Activated CD4-positive, alpha-beta T cell treated with anti-CD3 and anti-CD28 coated beads, Interleukin-2, amount 50 U/mL, for 24 hours (primary cell): ENCODE measurements at regions not wholly inside any gene's neighbourhood (a gene's known extent, or its start where the extent isn't known, plus 50 kb on each side); places are given as distances from the start of the nearest gene placed in this dataset.
"Not testable (repeated sequence)": the region's sequence is repeated elsewhere in the genome, so short reads cannot be mapped to it uniquely, and the experiment has no call there.

ENCODE experiments used
- DNase-seq, 2 donors: peaks; one replicate each; pipeline ENCODE4 v3.0.0-alpha.2; 2020; ENCODE audit warnings: low read depth in 1 of 2, low spot score in 1 of 2

DNA sequence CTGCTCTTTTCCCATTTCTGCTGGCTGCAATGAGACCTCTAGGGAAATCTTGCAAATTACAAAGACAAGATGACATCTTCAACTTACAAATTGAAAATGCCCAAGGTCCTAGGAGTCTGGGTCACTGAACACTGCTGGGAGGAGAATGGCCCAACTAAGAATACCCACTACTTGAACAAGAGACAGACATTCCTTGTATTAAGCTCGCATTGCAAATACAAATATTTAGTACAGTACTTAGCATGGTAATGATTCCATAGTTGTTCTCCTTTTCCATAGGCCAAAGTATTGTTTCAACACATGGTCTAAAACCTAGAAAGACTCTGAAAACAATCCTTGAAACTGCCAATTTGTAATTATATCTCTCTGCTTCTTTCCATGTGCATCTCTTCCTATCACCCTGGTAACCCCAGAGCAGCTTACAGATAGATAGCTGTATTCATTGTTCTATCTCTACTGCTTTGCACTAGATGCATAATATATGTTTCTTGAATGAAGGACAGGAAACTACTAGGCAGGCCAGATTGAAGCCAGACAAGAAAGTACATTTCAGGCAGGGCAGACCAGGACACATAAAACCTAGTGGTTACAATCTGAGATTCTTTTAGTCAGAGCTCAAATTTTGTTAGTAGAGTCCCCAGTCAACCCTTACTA, 1545.7 kb upstream of the TENM4 start:
- no peak for DNase-seq

DNA sequence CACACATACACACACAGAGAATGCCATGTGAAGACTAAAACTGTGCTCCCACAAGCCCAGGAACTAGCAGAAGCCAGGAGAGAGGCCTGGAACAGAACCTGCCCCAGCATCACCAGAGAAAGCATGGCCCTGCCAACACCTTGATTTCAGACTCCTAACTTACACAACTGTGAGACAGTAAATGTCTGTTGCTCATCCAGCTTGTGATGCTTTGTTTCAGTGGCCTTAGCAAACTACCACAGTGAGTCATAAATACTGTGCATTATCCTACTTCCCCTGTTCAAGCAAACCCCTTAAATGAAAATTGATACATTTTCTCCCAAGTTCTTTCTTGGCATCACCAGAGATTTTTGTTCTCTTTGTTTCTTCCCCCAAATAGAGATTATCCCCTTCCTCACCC, 1539.4 kb upstream of the TENM4 start:
- no peak for DNase-seq

DNA sequence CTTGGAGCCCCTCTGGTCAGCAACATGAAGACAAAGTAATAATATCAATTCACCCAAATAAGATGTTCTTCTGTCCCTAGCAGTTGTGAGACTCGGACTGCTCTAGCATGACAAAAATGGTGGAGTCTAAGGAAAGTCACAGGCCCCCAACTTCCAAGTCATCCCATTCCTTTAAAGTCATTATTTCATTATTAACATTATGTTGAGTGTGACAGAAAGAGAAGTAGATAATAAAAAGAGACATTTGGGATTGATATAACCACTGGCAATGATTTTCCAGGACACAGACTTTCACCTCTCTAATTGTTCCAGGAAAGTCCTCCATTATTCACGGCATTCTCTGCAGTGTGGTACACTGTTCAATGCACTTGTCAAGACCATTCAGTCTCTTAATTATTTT, 1533.0 kb upstream of the TENM4 start:
- no peak for DNase-seq

DNA sequence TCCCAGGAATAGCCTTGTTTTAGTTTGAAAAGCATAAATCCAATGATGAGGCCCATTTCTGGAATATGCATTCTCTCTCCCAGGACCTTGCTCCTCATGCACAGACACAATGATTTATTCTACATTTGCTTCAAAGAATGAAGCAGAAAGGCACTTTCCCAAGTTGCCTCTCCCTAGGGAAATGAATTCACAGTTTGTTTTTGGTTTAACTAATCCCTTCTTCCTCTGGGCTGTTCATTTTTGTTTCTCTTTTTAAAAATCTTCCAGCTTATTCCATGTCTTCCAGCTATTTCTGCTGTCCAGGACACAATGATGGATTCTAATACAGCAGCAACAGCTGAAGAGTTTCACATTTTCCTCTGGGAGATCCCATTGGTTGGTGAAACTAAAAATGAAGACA, 1529.2 kb upstream of the TENM4 start:
- no peak for DNase-seq

DNA sequence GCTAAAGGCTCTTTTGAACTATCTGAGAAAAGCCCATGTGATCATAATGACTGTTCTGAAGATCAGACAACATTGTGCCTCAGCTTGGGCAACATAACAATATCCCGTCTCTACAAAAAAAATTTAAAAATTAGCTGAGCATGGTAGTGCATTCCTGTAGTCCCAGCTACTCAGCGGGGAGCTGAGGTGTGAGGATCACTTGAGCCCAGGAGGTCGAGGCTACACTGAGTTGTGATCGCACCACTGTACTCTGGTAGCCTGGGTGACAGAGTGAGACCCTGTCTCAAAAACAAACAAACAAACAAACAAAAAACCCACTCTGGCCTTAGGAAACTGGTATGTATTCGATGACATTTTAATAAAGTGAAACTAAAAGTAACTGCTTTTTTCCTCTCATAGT, 1526.8 kb upstream of the TENM4 start:
- DNase-seq = no peak

DNA sequence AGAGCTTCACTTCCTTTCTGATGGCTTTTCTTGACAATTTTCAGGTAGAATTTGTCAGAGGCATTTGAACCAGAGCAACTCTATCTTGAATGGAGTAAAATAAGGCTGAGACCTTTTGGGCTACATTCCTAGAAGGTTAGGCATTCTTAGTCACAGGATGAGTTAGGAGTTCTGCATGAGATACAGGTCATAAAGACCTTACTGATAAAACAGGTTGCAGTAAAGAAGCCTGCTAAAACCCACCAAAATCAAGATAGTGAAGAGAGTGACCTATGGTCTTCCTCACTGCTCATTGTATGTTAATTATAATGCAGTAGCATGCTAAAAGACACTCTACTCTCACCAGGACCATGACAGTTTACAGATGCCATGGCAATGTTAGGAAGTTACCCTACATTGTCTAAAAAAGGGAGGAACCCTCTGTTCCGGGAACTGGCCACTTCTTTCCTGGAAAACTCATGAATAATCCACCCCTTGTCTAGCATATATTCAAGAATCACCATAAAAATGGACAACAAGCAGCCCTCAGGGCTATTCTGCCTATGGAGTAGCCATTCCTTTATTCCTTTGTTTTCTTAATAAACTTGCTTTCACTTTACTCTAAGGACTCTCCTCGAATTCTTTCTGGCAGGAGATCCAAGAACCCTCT, 1519.7 kb upstream of the TENM4 start:
- DNase-seq = no peak

DNA sequence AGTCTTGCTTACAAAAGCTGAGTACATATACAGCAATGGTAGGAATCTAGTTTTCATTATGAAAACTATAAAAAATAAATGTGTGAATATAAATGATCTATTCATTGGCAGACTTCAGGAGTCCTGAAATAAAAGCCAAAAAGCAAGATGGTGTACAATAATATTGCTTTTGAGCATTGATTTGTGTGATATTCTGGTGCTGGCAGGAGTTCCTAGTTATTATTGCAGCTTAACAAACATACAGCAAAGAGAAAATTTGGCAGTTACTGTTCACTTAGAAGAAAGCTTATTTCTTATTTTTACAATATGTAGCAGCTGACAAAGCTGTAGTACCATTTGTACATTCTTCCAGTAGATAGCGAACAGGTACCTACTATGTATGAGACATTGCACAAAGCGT, 1518.9 kb upstream of the TENM4 start:
- DNase-seq = no peak

DNA sequence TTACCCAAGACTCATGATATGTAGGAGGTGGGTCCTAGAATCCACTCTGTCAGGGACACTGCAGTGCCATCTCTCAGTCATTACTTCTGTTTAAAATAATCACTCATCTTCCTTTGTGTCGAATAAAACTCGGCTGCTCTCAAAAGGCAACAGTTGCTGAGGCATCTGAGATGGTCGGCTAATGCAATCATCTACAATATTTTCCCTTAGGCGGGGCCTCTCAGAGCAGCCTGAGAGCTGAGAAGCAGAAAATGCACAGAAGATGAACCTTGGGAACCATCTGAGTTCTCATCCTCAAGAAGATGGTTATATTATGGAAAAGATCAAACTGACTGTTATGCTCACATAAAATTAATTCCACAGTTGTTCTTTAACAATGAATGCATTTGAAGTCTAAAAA, 1518.2 kb upstream of the TENM4 start:
- no peak for DNase-seq

DNA sequence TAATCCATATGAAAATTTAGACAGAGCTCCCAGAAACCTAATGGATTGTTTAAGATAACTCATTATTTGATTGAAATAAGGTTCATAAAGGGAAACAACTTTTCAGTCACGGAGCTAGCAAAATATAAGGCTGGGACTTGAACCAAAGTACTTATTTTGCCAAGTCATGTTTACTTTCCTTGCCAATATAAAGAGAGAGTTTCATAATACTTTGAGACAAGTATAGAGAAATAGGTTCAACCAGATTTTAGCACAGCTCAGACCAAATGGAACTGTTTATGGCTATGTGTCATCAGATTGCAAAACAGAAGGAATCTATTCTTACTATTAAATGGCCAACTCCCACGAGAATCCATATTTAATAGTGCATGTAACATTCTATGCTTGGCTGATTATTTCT, 1517.5 kb upstream of the TENM4 start:
- no peak for DNase-seq

DNA sequence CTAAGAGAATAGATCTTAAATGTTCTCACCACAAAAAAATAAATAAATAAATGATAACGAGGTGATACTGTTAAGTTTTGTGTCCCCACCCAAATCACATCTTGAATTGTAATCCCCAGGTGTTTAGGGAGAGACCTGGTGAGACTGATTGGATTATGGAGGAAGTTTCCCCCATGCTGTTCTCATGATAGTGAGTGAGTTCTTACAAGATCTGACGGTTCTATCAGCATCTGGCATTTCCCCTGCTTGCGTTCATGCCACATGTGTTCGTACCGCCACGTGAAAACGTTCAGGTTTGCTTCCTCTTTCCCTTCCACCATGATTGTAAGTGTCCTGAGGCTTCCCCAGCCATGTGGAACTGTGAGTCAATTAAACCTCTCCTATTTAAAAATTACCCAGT, 1514.8 kb upstream of the TENM4 start:
- DNase-seq = no peak

DNA sequence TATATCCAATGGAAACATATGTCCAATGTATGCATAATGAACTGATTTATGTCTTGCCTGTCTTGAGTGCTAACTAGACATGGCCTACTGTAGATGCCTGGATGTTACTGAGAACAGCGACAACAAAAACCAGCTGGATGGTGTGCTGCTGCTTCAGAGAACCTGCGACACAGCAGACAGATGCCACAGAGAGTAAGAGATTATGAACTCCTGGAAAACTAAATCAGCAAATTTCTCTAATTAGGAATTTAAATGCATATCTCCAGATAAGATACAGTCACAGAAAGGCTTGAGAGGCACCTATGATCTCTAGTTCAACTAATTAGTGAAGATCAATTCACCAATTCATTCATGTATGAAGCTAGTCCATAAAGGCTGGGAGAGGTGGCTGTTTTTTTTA, 1508.0 kb upstream of the TENM4 start:
- DNase-seq = no peak

DNA sequence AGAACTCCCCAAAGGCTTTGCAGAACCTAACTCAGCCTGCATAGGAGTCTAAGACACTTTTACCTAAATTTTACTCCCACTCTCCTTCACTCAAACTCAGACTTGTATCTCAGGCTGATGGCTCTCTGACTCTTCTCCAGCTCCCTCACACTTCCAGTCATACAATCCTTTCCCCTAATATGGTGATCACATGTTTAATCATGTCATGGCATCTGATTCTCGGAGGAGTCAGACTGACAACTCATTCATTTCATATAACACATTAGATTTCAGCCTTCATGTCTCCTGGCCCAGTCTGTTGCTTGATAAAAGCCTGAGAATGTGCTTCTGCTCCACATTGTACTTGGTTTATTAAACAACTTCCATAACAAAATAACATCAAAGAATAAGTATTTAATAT, 1503.9 kb upstream of the TENM4 start:
- no peak for DNase-seq

DNA sequence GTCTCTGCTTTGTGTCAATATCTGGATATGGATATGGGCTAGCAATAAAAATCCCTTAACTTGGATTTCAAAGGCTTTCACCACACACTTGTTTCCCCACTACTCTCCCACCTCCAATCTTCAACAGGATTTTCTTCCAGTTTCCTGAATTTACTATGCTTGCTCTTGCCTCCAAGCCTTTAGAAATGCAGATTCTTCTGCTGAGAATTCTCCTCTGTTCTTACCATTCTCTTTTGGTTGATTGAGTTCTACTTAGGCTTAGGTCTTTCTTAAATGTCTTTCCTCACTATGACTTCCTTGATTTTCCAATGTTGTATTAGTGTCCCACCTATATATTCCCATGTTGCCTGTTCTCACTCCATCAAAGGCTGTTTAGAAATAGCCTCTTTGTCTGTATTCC, 1502.4 kb upstream of the TENM4 start:
- DNase-seq = no peak

DNA sequence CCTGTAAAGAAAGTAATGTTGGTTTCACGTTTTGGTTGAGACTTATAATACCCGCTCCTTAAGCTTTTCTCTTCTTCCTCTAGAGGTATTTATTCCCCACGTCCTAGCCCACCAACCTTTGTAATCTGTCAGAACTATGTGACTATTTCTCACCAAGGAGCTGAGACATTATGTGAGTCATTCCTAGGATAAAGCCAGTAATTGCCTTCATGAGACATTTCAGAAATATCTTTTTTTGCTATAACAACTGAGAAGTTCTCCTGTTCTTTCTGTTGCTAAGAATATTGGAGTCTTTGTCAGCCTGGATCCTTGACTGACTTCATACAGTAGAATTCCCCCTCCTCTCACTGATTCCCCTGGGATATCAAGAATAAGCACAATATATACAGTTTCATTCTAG, 1497.0 kb upstream of the TENM4 start:
- no peak for DNase-seq

DNA sequence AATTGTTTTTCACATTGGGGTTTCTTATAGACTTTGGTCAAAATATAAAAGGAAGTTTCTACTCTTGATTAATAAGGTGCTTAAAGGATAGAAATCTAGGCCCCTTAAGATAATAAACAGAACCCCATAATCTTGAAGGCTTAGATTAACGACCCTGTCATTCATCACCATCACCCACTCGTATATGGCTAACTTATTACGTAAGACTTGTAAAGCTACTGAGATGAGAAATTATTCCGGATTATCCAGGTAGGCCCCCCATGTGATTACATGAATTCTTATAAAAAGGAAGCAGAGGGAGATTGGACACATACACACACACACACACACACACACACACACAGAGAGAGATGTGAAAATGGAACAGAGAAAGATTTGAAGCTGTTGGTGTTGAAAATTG, 1489.2 kb upstream of the TENM4 start:
- DNase-seq = no peak

DNA sequence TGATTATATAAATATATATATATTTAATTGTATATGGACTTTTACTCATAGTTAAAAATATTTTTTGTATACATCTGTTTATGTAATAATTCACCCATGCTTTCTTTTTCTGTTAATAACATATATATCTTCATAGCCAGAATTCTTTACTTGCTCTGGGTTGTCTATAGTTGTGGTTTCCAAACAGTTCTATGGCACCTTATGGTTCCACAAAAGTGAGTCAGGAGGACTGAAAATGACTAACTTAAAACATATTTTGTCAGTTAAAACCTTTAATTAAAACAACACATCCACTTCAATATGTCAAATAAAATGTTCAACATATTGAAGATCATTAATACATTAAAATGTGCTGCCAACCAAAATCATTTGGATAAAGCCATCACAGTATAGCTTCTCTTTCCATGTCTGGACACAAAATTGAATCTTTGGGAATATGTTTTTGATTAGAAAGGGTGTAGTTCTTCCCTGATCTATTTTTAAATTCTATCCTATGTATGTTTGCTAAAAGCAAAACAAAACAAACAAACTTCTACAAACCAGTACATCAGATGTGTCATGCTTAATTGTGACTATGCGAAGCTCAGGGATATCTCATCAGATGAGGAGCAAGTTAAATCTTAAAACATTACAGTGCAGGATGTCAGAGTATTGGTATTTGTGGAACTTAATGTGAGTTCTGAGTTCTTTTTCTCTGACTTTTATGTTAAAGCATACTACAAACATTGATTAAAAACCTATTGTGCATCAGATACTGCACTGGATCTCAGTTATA, 1488.4 kb upstream of the TENM4 start:
- DNase-seq = no peak

DNA sequence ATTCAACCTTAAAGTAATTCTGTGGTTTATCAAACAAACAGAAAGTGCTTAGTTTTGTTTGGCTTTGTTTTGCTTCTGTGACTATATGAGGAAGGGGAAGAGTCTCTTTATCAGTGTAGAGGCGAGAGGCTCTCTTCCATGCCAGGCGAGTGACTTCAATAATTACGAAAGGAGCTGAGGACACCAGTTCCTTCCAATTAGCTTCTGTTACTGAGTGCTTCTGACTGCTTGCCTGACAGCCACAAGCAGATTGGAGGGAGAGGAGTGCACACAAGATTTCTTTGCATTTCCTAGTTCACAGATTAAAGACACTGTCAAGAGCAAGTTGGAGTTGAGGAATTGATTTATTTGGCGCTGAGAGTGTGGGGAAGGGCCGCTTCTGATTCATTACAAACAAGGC, 1484.5 kb upstream of the TENM4 start:
- no peak for DNase-seq

DNA sequence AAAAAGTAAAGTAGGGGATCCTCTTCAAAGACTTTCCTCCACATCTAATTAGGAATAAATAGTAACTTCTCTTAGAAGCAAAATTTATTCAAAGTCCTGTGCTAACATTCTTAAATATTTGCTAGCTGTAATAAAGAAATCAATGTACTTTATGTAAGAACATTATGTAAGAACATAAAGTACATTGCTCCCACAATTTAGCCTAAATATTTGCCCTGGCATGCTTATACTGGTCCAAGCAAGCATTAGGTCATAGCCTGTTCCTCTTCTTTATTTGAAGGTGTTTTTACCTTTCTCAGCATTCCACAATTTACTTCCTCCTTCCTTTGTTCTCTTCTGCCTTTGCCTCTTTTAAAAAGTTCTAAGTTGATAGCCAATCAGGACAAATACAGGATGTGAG, 1480.5 kb upstream of the TENM4 start:
- not testable (repeated sequence) for DNase-seq

DNA sequence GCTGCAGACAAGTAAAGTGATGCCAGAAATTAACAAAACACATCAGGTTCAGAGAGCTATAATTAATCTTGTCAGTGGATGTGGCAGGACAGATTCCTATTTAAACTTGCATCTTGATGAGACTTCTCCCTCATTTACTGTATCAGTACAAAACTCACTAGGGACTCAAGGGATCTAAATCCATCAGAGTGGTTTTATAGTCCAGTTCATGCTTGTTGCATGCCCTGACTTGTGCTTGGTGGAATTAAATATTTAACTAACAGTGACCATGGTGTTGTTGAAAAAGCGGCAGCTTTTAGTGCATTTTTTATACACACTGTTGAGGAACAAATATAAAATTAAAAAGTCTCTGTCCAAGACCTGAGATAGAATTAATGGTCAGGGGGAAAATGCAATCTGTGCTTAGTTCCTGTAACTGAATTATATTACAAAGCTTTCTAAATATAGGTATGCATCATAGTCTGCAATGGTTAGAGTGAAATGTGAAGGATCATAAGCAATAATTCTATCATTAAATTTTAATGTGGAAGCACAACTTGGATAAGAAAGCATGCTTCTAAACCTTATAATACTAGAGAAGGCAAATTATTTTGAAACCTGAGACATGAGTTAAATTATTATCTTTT, 1475.5 kb upstream of the TENM4 start:
- DNase-seq = no peak

DNA sequence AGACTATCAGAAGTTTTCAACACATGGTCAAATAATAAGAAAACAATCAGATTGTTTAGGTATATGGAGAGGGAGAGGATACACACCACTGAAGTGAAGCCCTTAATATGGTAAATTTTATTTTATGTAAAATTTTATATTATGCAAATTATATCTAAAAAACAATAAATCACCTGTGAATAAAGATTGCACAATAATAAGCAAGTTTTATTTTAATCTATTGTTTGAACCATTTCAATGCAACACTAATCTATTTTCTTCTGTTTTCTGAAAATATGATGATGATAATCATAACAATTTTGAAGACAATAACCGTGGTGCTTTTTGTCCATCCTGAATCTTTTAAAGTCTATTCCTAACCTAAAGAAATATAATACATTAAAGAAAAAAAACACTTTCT, 1473.5 kb upstream of the TENM4 start:
- DNase-seq = no peak

DNA sequence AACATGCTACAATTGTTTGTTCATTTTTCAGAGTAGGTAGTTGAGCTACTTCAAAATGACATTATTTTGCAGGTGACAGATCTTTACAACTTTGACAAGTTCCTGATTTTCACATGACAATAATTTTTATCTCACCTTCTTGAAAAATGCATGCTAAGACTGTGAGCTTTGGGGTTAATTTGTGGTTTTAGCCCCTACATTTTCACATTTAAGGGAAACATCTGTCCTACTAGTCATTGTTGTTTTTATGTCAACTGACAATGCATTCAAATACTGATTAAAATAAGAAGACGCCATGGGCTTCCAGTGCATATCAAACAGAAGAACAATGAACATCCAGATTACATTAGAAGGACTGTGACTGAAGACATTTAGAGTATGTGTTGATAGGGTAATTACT, 1470.8 kb upstream of the TENM4 start:
- DNase-seq = no peak

DNA sequence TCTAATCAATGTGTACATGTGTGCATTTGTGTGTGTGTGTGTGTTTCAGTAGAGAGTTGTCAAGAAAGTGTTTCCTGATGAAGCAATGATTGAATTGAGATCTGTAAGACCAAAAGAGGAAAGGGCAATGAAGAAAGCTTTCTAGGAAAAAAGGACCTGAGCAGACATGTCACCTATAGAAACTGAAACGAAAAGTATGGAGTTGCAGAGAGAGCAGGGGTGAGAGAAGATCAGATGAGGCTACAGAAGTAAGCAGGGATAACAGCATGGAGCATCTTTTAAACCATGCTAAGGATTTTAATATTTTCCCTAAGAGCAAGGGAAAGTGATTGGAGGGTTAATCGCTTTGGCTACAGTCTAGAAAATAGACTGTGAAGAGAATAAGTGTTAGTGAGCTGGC, 1459.4 kb upstream of the TENM4 start:
- DNase-seq = no peak
